MM.1S (cell line): ENCODE measurements at regions not wholly inside any gene's neighbourhood (a gene's known extent, or its start where the extent isn't known, plus 50 kb on each side); places are given as distances from the start of the nearest gene placed in this dataset.

ENCODE experiments used
- DNase-seq: peaks from one replicate; pipeline ENCODE4 v3.0.0-alpha.2; 2015
- H2AFZ ChIP-seq: fragments of 300-600 bp; sonication (generic); 2 replicates; pipeline ENCODE4 v1.6.0; 2016; ENCODE audit warnings: antibody characterized with exemption, low read length
- H3F3A ChIP-seq: fragments of 300-600 bp; sonication (generic); 2 replicates; pipeline ENCODE4 v1.6.1; 2016; ENCODE audit warnings: mild to moderate bottlenecking, antibody characterized with exemption, low read length, moderate library complexity, mixed read lengths; ENCODE audit not compliant: insufficient read depth
- H3K27ac ChIP-seq: fragments of 300-600 bp; sonication (generic); 2 replicates; pipeline ENCODE4 v1.5.1; 2016; ENCODE audit warnings: mild to moderate bottlenecking, low read length
- H3K27me3 ChIP-seq: fragments of 300-600 bp; sonication (generic); replicated peaks from 2 replicates; pipeline ENCODE4 v1.6.0; 2016; ENCODE audit warnings: low read length; ENCODE audit not compliant: insufficient read depth
- H3K36me3 ChIP-seq: fragments of 300-600 bp; sonication (generic); replicated peaks from 2 replicates; pipeline ENCODE4 v1.6.1; 2016; ENCODE audit warnings: mild to moderate bottlenecking, low read length, mixed read lengths; ENCODE audit not compliant: insufficient read depth
- H3K4me1 ChIP-seq: fragments of 300-600 bp; sonication (generic); 2 replicates; pipeline ENCODE4 v1.6.1; 2016; ENCODE audit warnings: low read length, mixed read lengths
- H3K4me2 ChIP-seq: fragments of 300-600 bp; sonication (generic); 2 replicates; pipeline ENCODE4 v1.6.0; 2016; ENCODE audit warnings: low read depth, low read length
- H3K4me3 ChIP-seq: fragments of 300-600 bp; sonication (generic); 2 replicates; pipeline ENCODE4 v1.5.1; 2016; ENCODE audit warnings: low read length, mixed read lengths
- H3K79me2 ChIP-seq: fragments of 300-600 bp; sonication (generic); 2 replicates; pipeline ENCODE4 v1.6.1; 2016; ENCODE audit warnings: mixed run types, low read length, mixed read lengths
- H3K9ac ChIP-seq: fragments of 300-600 bp; sonication (generic); 2 replicates; pipeline ENCODE4 v1.6.1; 2016; ENCODE audit warnings: low read length, mixed read lengths
- H3K9me2 ChIP-seq: fragments of 300-600 bp; sonication (generic); replicated peaks from 2 replicates; pipeline ENCODE4 v1.6.1; 2016; ENCODE audit warnings: mild to moderate bottlenecking, low read length, mixed read lengths; ENCODE audit not compliant: insufficient read depth
- H3K9me3 ChIP-seq: fragments of 300-600 bp; sonication (generic); replicated peaks from 2 replicates; pipeline ENCODE4 v1.6.1; 2016; ENCODE audit warnings: mild to moderate bottlenecking, low read length, mixed read lengths; ENCODE audit not compliant: insufficient read depth
- H4K20me1 ChIP-seq: fragments of 300-600 bp; sonication (generic); 2 replicates; pipeline ENCODE4 v1.6.1; 2016; ENCODE audit warnings: mild to moderate bottlenecking, low read length, moderate library complexity, mixed read lengths; ENCODE audit not compliant: insufficient read depth
- CTCF ChIP-seq: fragments of 300-600 bp; sonication (generic); IDR thresholded peaks from 2 replicates; pipeline ENCODE4 v1.5.1; 2016; ENCODE audit warnings: antibody characterized with exemption, low read length, mixed read lengths
- EZH2 ChIP-seq: fragments of 300-600 bp; sonication (generic); optimal IDR thresholded peaks from 2 replicates; pipeline ENCODE3; 2017; ENCODE audit warnings: low read depth, mild to moderate bottlenecking, antibody characterized with exemption, low read length, mixed read lengths
- EZH2phosphoT487 ChIP-seq: fragments of 300-600 bp; sonication (generic); IDR thresholded peaks from 2 replicates; pipeline ENCODE4 v1.6.1; 2018; ENCODE audit warnings: antibody characterized with exemption, low read length

GRCh38 chr2:16071039-16071864, 130.9 kb downstream of the MYCN start:
- no peaks in the 10 kb centered on the region for H3K36me3 ChIP-seq
- no peak for DNase-seq
- TF ChIP-seq CTCF (no peak), EZH2 (no peak), EZH2phosphoT487 (no peak)
- H3K4me1 ChIP-seq, result no peaks in the 10 kb centered on the region
- H3K9me3 ChIP-seq, result no peaks in the 10 kb centered on the region
- no peaks in the 10 kb centered on the region for H3K9me2 ChIP-seq
- no peak overlapping the region for H3K4me3 ChIP-seq
- H2AFZ ChIP-seq, result no peak overlapping the region
- no peak overlapping the region for H3K4me2 ChIP-seq
- no peaks in the 10 kb centered on the region for H4K20me1 ChIP-seq
- H3K79me2 ChIP-seq, result no peaks in the 10 kb centered on the region
- no peaks in the 10 kb centered on the region for H3K27me3 ChIP-seq
- H3K9ac ChIP-seq, result no peak overlapping the region
- H3K27ac ChIP-seq, result no peak overlapping the region
- no peaks in the 10 kb centered on the region for H3F3A ChIP-seq

- no peak overlapping the region for H3K27ac ChIP-seq
- no peak overlapping the region for H3K4me2 ChIP-seq
- DNase-seq, result no peak
- no peaks in the 10 kb centered on the region for H3K27me3 ChIP-seq
- H3K79me2 ChIP-seq, result no peaks in the 10 kb centered on the region
- no peaks in the 10 kb centered on the region for H4K20me1 ChIP-seq
- H3K36me3 ChIP-seq, result no peaks in the 10 kb centered on the region
- H3K9ac ChIP-seq, result no peak overlapping the region
- no peaks in the 10 kb centered on the region for H3K9me3 ChIP-seq
- H3F3A ChIP-seq, result no peaks in the 10 kb centered on the region
- no peaks in the 10 kb centered on the region for H3K9me2 ChIP-seq
- H2AFZ ChIP-seq, result no peak overlapping the region
- H3K4me3 ChIP-seq, result no peak overlapping the region
- H3K4me1 ChIP-seq, result no peaks in the 10 kb centered on the region
- TF ChIP-seq EZH2, result no peak
Measured at GRCh38 chr2:16070648-16070971, 130.3 kb downstream of the MYCN start.

GRCh38 chr2:16069933-16070647, 129.7 kb downstream of the MYCN start:
- Histone ChIP-seq H3K9me3 (no peaks in the 10 kb centered on the region), H3K4me2 (no peak overlapping the region), H3F3A (no peaks in the 10 kb centered on the region), H3K4me3 (no peak overlapping the region), H4K20me1 (no peaks in the 10 kb centered on the region), H3K27me3 (no peaks in the 10 kb centered on the region), H3K9me2 (no peaks in the 10 kb centered on the region), H3K27ac (no peak overlapping the region), H2AFZ (no peak overlapping the region), H3K9ac (no peak overlapping the region), H3K79me2 (no peaks in the 10 kb centered on the region), H3K36me3 (no peaks in the 10 kb centered on the region), H3K4me1 (no peaks in the 10 kb centered on the region)
- DNase-seq, result no peak
- TF ChIP-seq CTCF, result no peak
- no peak for TF ChIP-seq EZH2phosphoT487
- no peak for TF ChIP-seq EZH2

GRCh38 chr2:16069663-16069932, 129.2 kb downstream of the MYCN start:
- no peak overlapping the region for H2AFZ ChIP-seq
- no peak overlapping the region for H3K27ac ChIP-seq
- H3K36me3 ChIP-seq, result no peaks in the 10 kb centered on the region
- H3K4me1 ChIP-seq, result no peaks in the 10 kb centered on the region
- no peak overlapping the region for H3K4me2 ChIP-seq
- no peaks in the 10 kb centered on the region for H3K9me2 ChIP-seq
- no peaks in the 10 kb centered on the region for H3K79me2 ChIP-seq
- no peaks in the 10 kb centered on the region for H4K20me1 ChIP-seq
- H3K9ac ChIP-seq, result no peak overlapping the region
- DNase-seq, result no peak
- no peak for TF ChIP-seq EZH2
- no peak for TF ChIP-seq CTCF
- no peak for TF ChIP-seq EZH2phosphoT487
- no peaks in the 10 kb centered on the region for H3K9me3 ChIP-seq
- H3F3A ChIP-seq, result no peaks in the 10 kb centered on the region
- no peaks in the 10 kb centered on the region for H3K27me3 ChIP-seq
- no peak overlapping the region for H3K4me3 ChIP-seq
